ENCODE measurements at regions not wholly inside any gene's neighbourhood (a gene's known extent, or its start where the extent isn't known, plus 50 kb on each side); places are given as distances from the start of the nearest gene placed in this dataset.

DNA sequence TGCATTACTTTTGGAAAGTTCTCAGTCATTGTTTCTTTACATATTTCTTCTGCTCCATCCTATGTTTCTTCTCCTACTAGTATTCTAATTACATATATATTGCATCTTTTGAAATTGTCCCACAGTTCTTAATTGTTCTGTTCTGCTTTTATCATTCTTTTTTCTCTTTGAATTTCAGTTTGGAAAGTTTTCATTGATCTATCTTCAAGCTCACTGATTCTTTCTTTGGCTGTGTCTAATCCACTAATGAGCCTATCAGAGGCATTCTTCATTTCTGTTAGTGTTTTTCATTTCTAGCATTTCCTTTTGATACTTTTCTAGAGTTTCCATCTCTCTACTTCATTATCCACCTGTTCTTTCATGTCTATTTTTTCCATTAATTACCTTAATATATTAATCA is 159.0 kb upstream of the KCNJ15 start:
- Histone ChIP-seq H3K9me3 (ENCODE audit: control insufficient read depth, insufficient read depth, low read depth, low read length) (no peaks in the 10 kb centered on the region), H4K20me1 (ENCODE audit: control insufficient read depth, extremely low read depth, insufficient read depth, low read length) (no peaks in the 10 kb centered on the region), H2AFZ (ENCODE audit: low read length) (no peak overlapping the region), H3K9ac (ENCODE audit: insufficient read depth, low read length) (no peak overlapping the region), H3K79me2 (ENCODE audit: control insufficient read depth, insufficient read depth, low read length) (no peaks in the 10 kb centered on the region), H3K27ac (ENCODE audit: insufficient read depth, low read length) (no peak overlapping the region), H3K4me2 (ENCODE audit: extremely low read depth, insufficient read depth, low read length) (no peak overlapping the region), H3K27me3 (ENCODE audit: control insufficient read depth, insufficient read depth, low read length) (peaks cover 6% of the 10 kb centered on the region), H3K36me3 (ENCODE audit: control insufficient read depth, insufficient read depth, low read length) (no peaks in the 10 kb centered on the region), H3K4me3 (replicated peaks in 1 of 4; ENCODE audit: control extremely low read depth in 1 of 4, insufficient read depth in 1 of 4, low read depth in 3 of 4, low read length in 4 of 4) (no peak overlapping the region), H3K4me1 (ENCODE audit: control insufficient read depth, extremely low read depth, insufficient read depth, low read length) (no peaks in the 10 kb centered on the region)
- no peak for TF ChIP-seq EZH2 (IDR thresholded peaks at IDR 0.05; ENCODE audit: low read length, missing control alignments)
- TF ChIP-seq, protein P1, sequence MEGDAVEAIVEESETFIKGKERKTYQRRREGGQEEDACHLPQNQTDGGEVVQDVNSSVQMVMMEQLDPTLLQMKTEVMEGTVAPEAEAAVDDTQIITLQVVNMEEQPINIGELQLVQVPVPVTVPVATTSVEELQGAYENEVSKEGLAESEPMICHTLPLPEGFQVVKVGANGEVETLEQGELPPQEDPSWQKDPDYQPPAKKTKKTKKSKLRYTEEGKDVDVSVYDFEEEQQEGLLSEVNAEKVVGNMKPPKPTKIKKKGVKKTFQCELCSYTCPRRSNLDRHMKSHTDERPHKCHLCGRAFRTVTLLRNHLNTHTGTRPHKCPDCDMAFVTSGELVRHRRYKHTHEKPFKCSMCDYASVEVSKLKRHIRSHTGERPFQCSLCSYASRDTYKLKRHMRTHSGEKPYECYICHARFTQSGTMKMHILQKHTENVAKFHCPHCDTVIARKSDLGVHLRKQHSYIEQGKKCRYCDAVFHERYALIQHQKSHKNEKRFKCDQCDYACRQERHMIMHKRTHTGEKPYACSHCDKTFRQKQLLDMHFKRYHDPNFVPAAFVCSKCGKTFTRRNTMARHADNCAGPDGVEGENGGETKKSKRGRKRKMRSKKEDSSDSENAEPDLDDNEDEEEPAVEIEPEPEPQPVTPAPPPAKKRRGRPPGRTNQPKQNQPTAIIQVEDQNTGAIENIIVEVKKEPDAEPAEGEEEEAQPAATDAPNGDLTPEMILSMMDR (conservative IDR thresholded peaks at IDR 0.05 in 1 of 2, IDR thresholded peaks at IDR 0.05 in 1 of 2; ENCODE audit: low read depth in 1 of 2, low read length in 2 of 2) = no peak
- no peak for DNase-seq (ENCODE audit: low read depth in 2 of 2)

DNA sequence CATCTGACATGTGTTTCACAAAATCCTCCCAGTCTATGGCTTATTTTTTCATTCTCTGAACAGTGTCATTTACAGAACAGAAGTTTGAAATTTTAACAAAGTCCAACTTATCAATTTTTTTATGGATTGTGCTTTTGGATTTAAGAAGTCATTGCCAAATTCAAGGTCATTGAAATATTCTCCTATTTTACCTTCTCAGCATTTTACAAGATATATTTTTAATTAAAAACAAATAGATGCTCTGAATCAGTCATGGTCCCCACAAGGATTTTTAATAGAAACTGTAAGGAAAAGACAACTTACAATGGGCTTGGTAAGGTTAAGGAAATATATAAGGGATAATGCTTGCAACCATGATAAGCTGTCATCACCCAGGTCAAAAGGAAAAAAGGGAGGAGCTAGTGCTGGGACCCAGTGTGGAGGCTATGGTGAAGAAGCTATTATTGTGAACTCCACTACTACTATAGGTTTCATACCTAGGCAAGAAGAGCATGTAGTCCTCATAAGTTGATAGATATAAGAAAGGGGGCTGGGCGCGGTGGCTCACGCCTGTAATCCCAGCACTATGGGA is 144.5 kb upstream of the KCNJ15 start:
- Histone ChIP-seq H3K4me2 (ENCODE audit: extremely low read depth, insufficient read depth, low read length) (no peak overlapping the region), H4K20me1 (ENCODE audit: control insufficient read depth, extremely low read depth, insufficient read depth, low read length) (no peaks in the 10 kb centered on the region), H3K9ac (ENCODE audit: insufficient read depth, low read length) (no peak overlapping the region), H3K4me3 (replicated peaks in 1 of 4; ENCODE audit: control extremely low read depth in 1 of 4, insufficient read depth in 1 of 4, low read depth in 3 of 4, low read length in 4 of 4) (no peak overlapping the region), H3K79me2 (ENCODE audit: control insufficient read depth, insufficient read depth, low read length) (no peaks in the 10 kb centered on the region), H3K4me1 (ENCODE audit: control insufficient read depth, extremely low read depth, insufficient read depth, low read length) (no peaks in the 10 kb centered on the region), H2AFZ (ENCODE audit: low read length) (no peak overlapping the region), H3K9me3 (ENCODE audit: control insufficient read depth, insufficient read depth, low read depth, low read length) (no peaks in the 10 kb centered on the region), H3K27ac (ENCODE audit: insufficient read depth, low read length) (no peak overlapping the region), H3K36me3 (ENCODE audit: control insufficient read depth, insufficient read depth, low read length) (no peaks in the 10 kb centered on the region), H3K27me3 (ENCODE audit: control insufficient read depth, insufficient read depth, low read length) (no peaks in the 10 kb centered on the region)
- DNase-seq (ENCODE audit: low read depth in 2 of 2) = no peak
- TF ChIP-seq, protein P1 (conservative IDR thresholded peaks at IDR 0.05 in 1 of 2, IDR thresholded peaks at IDR 0.05 in 1 of 2; ENCODE audit: low read depth in 1 of 2, low read length in 2 of 2) = no peak
- TF ChIP-seq EZH2 (IDR thresholded peaks at IDR 0.05; ENCODE audit: low read length, missing control alignments) = no peak

DNA sequence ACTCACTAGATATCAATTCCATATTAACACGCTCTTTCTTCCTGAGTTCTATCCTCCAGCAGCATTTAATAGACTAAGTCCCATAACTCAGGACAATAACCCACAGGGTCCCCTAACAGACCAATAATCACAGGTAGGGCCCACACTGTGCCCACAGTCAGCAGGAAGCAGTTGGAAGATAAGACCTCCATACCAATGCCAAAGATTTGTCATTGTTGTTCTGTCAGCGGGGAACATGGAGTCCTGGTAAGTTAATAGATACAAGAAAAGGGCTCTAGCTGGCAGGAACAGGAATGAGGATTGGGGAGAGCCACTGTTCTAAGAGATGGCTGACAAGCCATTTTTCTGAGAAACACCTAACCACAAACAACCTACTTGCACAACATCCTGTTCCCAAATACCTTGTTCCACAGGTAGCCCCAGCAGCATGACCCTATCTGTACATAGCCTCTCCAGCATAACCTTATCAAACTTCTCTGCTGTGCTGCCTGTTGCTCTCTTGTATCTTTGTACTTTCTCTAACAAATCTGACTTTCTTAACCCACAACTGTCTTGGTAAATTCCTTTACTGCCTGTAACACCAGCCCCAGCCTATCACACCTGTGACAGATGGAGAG is 142.0 kb upstream of the KCNJ15 start:
- H3K27me3 ChIP-seq (ENCODE audit: control insufficient read depth, insufficient read depth, low read length) = no peaks in the 10 kb centered on the region
- no peaks in the 10 kb centered on the region for H3K9me3 ChIP-seq (ENCODE audit: control insufficient read depth, insufficient read depth, low read depth, low read length)
- H3K27ac ChIP-seq (ENCODE audit: insufficient read depth, low read length) = no peak overlapping the region
- H4K20me1 ChIP-seq (ENCODE audit: control insufficient read depth, extremely low read depth, insufficient read depth, low read length) = no peaks in the 10 kb centered on the region
- H3K4me1 ChIP-seq (ENCODE audit: control insufficient read depth, extremely low read depth, insufficient read depth, low read length) = no peaks in the 10 kb centered on the region
- H3K36me3 ChIP-seq (ENCODE audit: control insufficient read depth, insufficient read depth, low read length) = no peaks in the 10 kb centered on the region
- H3K9ac ChIP-seq (ENCODE audit: insufficient read depth, low read length) = no peak overlapping the region
- no peak overlapping the region for H2AFZ ChIP-seq (ENCODE audit: low read length)
- no peaks in the 10 kb centered on the region for H3K79me2 ChIP-seq (ENCODE audit: control insufficient read depth, insufficient read depth, low read length)
- H3K4me3 ChIP-seq (replicated peaks in 1 of 4; ENCODE audit: control extremely low read depth in 1 of 4, insufficient read depth in 1 of 4, low read depth in 3 of 4, low read length in 4 of 4) = no peak overlapping the region
- TF ChIP-seq, protein P1 (conservative IDR thresholded peaks at IDR 0.05 in 1 of 2, IDR thresholded peaks at IDR 0.05 in 1 of 2; ENCODE audit: low read depth in 1 of 2, low read length in 2 of 2) = no peak
- TF ChIP-seq EZH2 (IDR thresholded peaks at IDR 0.05; ENCODE audit: low read length, missing control alignments) = no peak
- DNase-seq (ENCODE audit: low read depth in 2 of 2) = no peak
- H3K4me2 ChIP-seq (ENCODE audit: extremely low read depth, insufficient read depth, low read length) = no peak overlapping the region

All from fibroblast of lung (primary cell).